K562 (cell line): ENCODE measurements at regions not wholly inside any gene's neighbourhood (a gene's known extent, or its start where the extent isn't known, plus 50 kb on each side); places are given as distances from the start of the nearest gene placed in this dataset.

Experiments
- ATAC-seq: fragments of 200-7000 bp; cut with Tn5 transposase; 3 replicates; pipeline ENCODE4 v1.9.1; 2020; ENCODE audit warnings: moderate library complexity
- BruUV-seq: library from RNA; stranded (reverse); fragments of 400-500 nt; replicated peaks from 2 replicates; lab custom pipeline; 2021; lab: Mats Ljungman, UMichigan
- CTCF ChIA-PET: fragments of 300-600 bp; formaldehyde crosslinking; extraction: SDS; loops from one replicate; lab custom pipeline; 2021; ENCODE audit warnings: low intra/inter-chr PET ratio; lab: Yijun Ruan, JAX
- POLR2A ChIA-PET: fragments of 300-600, 350-650 bp; sonication (Branson Sonifier 250); formaldehyde crosslinking; extraction: SDS; loops from one replicate; lab custom pipeline; 2021; ENCODE audit warnings: antibody characterized with exemption, inconsistent platforms; lab: Yijun Ruan, JAX
- DNase-seq, 4 experiments: peaks; one replicate each; pipeline versions ENCODE4 v3.0.0 to v3.0.0-alpha.2; 2011 to 2018; ENCODE audit warnings: low spot score in 3 of 4, mixed read lengths in 3 of 4; ENCODE audit errors: extremely low read depth in 1 of 4
- FAIRE-seq: peaks from 2 replicates; lab custom pipeline; 2011; peaks lifted over from hg19 to GRCh38; lab: Jason Lieb, UNC
- H2AFZ ChIP-seq: 2 replicates; pipeline ENCODE4 v1.6.0; 2011; ENCODE audit warnings: low read depth, low read length, control low read depth, inconsistent platforms
- H3K27ac ChIP-seq: fragments of 200-600 bp; 3 replicates; pipeline ENCODE4 v1.8.0; 2011; ENCODE audit warnings: low read depth, mild to moderate bottlenecking, control low read depth, inconsistent platforms, low read length, moderate library complexity, mixed read lengths; ENCODE audit errors: extremely low read depth
- H3K27me3 ChIP-seq, 2 experiments: fragments of 300-600 bp in 1 of 2; 2 replicates in 1 of 2; 3 replicates in 1 of 2; pipeline versions ENCODE4 v1.6.0 to v1.8.0; 2011; ENCODE audit warnings: inconsistent platforms in 2 of 2, low read length in 2 of 2, mild to moderate bottlenecking in 1 of 2, mixed read lengths in 1 of 2, moderate library complexity in 1 of 2; ENCODE audit not compliant: control insufficient read depth in 2 of 2, insufficient read depth in 2 of 2
- H3K36me3 ChIP-seq: fragments of 300-600 bp; 3 replicates; pipeline ENCODE4 v1.8.0; 2011; ENCODE audit warnings: mild to moderate bottlenecking, low read length, inconsistent platforms; ENCODE audit not compliant: control insufficient read depth, insufficient read depth
- H3K4me1 ChIP-seq, 2 experiments: fragments of 200-600 bp in 1 of 2; replicated peaks in 1 of 2; 2 replicates in 1 of 2; 3 replicates in 1 of 2; pipeline versions ENCODE4 v1.5.1 to v1.8.0; 2011; ENCODE audit warnings: inconsistent platforms in 2 of 2, low read length in 2 of 2, mild to moderate bottlenecking in 1 of 2, mixed read lengths in 1 of 2, moderate library complexity in 1 of 2; ENCODE audit not compliant: control insufficient read depth in 2 of 2, insufficient read depth in 2 of 2
- H3K4me2 ChIP-seq: 2 replicates; pipeline ENCODE4 v1.6.1; 2011; ENCODE audit warnings: low read length, control low read depth, inconsistent platforms, mixed read lengths; ENCODE audit not compliant: insufficient read depth
- H3K4me3 ChIP-seq: fragments of 200-600 bp; sonication (generic), shearing (Covaris generic); 2 replicates; pipeline ENCODE4 v1.5.1; 2016; ENCODE audit warnings: control low read depth, inconsistent platforms
- H3K79me2 ChIP-seq: fragments of 200-600 bp; 3 replicates; pipeline ENCODE4 v1.8.0; 2011; ENCODE audit warnings: low read length, inconsistent platforms; ENCODE audit not compliant: control insufficient read depth, insufficient read depth
- H3K9ac ChIP-seq, 2 experiments: 2 replicates each; pipeline versions ENCODE4 v1.6.0 to v1.6.1; 2011; ENCODE audit warnings: low read depth in 2 of 2, low read length in 2 of 2, control low read depth in 1 of 2, inconsistent platforms in 1 of 2, mild to moderate bottlenecking in 1 of 2, mixed read lengths in 1 of 2; ENCODE audit not compliant: insufficient read depth in 1 of 2
- H3K9me1 ChIP-seq: one replicate; pipeline ENCODE4 v1.6.0; 2011; ENCODE audit warnings: inconsistent platforms, mild to moderate bottlenecking, low read length, moderate library complexity; ENCODE audit not compliant: control insufficient read depth, insufficient read depth
- H3K9me3 ChIP-seq: replicated peaks from 2 replicates; pipeline ENCODE4 v1.5.1; 2011; ENCODE audit warnings: low read depth, low read length, inconsistent platforms; ENCODE audit not compliant: control insufficient read depth, insufficient read depth
- H4K20me1 ChIP-seq: replicated peaks from 2 replicates; pipeline ENCODE4 v1.6.1; 2011; ENCODE audit warnings: low read length, inconsistent platforms, mixed read lengths; ENCODE audit not compliant: control insufficient read depth, insufficient read depth
- FOXJ3 ChIP-seq: sonication (generic); formaldehyde crosslinking; IDR thresholded peaks from 2 replicates; pipeline ENCODE4 v1.4.0; 2020; ENCODE audit warnings: mild to moderate bottlenecking, missing genetic modification reagents
- HMG20A ChIP-seq: fragments of 450-650 bp; formaldehyde crosslinking; conservative IDR thresholded peaks from 2 replicates; pipeline ENCODE4 v1.4.0; 2020; ENCODE audit warnings: mild to moderate bottlenecking, mixed read lengths
- MBD2 ChIP-seq: sonication (generic); IDR thresholded peaks from 2 replicates; pipeline ENCODE4 v1.6.1; 2016; ENCODE audit warnings: low read depth, borderline replicate concordance
- PURB ChIP-seq: sonication (generic); formaldehyde crosslinking; IDR thresholded peaks from 2 replicates; pipeline ENCODE4 v1.9.0; 2021; ENCODE audit warnings: low read depth, mild to moderate bottlenecking, missing genetic modification reagents
- RBM22 ChIP-seq: fragments of 200-400 bp; formaldehyde crosslinking; IDR thresholded peaks from 2 replicates; pipeline ENCODE4 v1.6.1; 2018; ENCODE audit warnings: low read length, low read depth; ENCODE audit not compliant: poor library complexity, severe bottlenecking
- SMARCA4 ChIP-seq: fragments of 450-650 bp; IDR thresholded peaks from 2 replicates; pipeline ENCODE4 v1.6.1; 2016
- TCF3 ChIP-seq: sonication (generic); formaldehyde crosslinking; IDR thresholded peaks from 2 replicates; pipeline ENCODE4 v1.4.0; 2020; ENCODE audit warnings: mild to moderate bottlenecking, missing genetic modification reagents
- ZNF224 ChIP-seq: sonication (generic); formaldehyde crosslinking; IDR thresholded peaks from 2 replicates; pipeline ENCODE4 v1.8.0; 2022; ENCODE audit warnings: mild to moderate bottlenecking, missing genetic modification reagents
- ZNF280B ChIP-seq: fragments of 250-450 bp; sonication (Bioruptor Pico); IDR thresholded peaks from 2 replicates; pipeline ENCODE4 v1.5.1; 2021; ENCODE audit warnings: mild to moderate bottlenecking
- ZNF311 ChIP-seq: fragments of 250-450 bp; sonication (Bioruptor Pico); IDR thresholded peaks from 2 replicates; pipeline ENCODE4 v1.4.0; 2020; ENCODE audit warnings: mild to moderate bottlenecking, moderate library complexity
- ZNF445 ChIP-seq: fragments of 250-450 bp; sonication (Bioruptor Pico); IDR thresholded peaks from 2 replicates; pipeline ENCODE4 v1.4.0; 2020; ENCODE audit warnings: low read depth, mild to moderate bottlenecking, moderate library complexity
- WGBS: fragments of 100-300 bp; shearing (Covaris generic); methylation state at CpG from one replicate; pipeline ENCODE4 v1.1.6; 2016; ENCODE audit warnings: low coverage, mixed read lengths; ENCODE audit not compliant: insufficient coverage; ENCODE audit errors: missing lambda C conversion rate; 5-methylcytosine and 5-hydroxymethylcytosine counted together
- in situ Hi-C: fragments of 300-500 bp; cut with MboI; formaldehyde crosslinking; loops from 4 replicates; pipeline ENCODE4 v1.15.0; 2018; ENCODE audit warnings: inconsistent platforms, mixed read lengths
- intact Hi-C: fragments of 100-400 bp; cut with micrococcal nuclease; formaldehyde crosslinking; loops from 2 replicates; pipeline ENCODE4 v1.14.2; 2022

GRCh38 chrX:148269513-148269912 lies 230.9 kb upstream of the AFF2 start:
- ChIA-PET POLR2A (no interaction called here), CTCF (no interaction called here)
- BruUV-seq, result no TSS peak
- Histone ChIP-seq H3K79me2 (no peaks in the 10 kb centered on the region), H2AFZ (no peak overlapping the region), H3K4me2 (no peak overlapping the region), H3K4me3 (no peak overlapping the region), H3K27me3 (no peaks in the 10 kb centered on the region), H3K36me3 (no peaks in the 10 kb centered on the region), H3K9me1 (no peaks in the 10 kb centered on the region), H4K20me1 (no peaks in the 10 kb centered on the region), H3K4me1 (no peaks in the 10 kb centered on the region), H3K9me3 (no peaks in the 10 kb centered on the region), H3K9ac (no peak overlapping the region), H3K27ac (no peak overlapping the region)
- ATAC-seq (no peak), DNase-seq (no peak), FAIRE-seq (no peak)
- intact Hi-C loops, result no loop called here
- TF ChIP-seq ZNF280B (CRISPR knock-in tag) (no peak), RBM22 (no peak), SMARCA4 (no peak), PURB (CRISPR knock-in tag) (no peak), FOXJ3 (CRISPR knock-in tag) (no peak), ZNF311 (CRISPR knock-in tag) (no peak), ZNF445 (no peak), MBD2 (no peak), ZNF224 (no peak), TCF3 (CRISPR knock-in tag) (no peak), HMG20A (CRISPR knock-in tag) (no peak)
- 0% methylated on average over 3 of the region's 3 CpGs for WGBS
- in situ Hi-C loops, result no loop called here
